ENCODE measurements at regions not wholly inside any gene's neighbourhood (a gene's known extent, or its start where the extent isn't known, plus 50 kb on each side); places are given as distances from the start of the nearest gene placed in this dataset.

DNA sequence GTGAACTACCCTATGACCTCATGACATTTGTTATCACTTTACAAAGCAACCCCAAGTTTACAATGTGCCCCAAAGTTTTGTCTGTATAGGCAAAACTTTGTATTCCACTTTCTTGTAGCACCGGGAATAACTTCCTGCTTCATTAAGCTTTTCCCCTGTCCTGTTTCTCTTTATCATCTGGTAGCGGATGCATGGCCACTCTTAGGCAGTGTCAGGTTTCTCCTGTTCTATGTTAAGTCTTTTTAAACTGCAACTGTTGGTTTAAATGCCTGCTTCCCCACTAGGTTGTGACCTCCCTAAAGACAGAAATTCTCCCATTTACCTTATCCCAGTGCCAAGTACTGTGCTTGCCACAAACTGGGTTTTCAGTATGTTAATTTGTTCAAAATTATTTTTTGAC lies 433.6 kb upstream of the DPH6 start:
- ATAC-seq (no peak), FAIRE-seq (no peak), DNase-seq (ENCODE audit: low read depth in 1 of 2, low spot score in 1 of 2) (no peak)
- POLR2A ChIA-PET, result no interaction called here
- no peak overlapping the region for H3K27ac ChIP-seq
- H3K4me3 ChIP-seq, result no peak overlapping the region
- 0 out of 3 replicates have a peak, but pooled peaks cover 4% of the 10 kb centered on the region for H3K4me1 ChIP-seq
- CTCF ChIA-PET, result interaction anchor here (1.0 kb wide), 1 partner anchor 228 kb away, joined by 3 read pairs; no protein-coding TSS in a partner anchor
- no peaks in the 10 kb centered on the region for H3K9me3 ChIP-seq
- no peak overlapping the region for H3K4me2 ChIP-seq
- no peak for TF ChIP-seq TFCP2L1 (CRISPR knock-in tag; IDR thresholded peaks at IDR 0.05)
- no peak for TF ChIP-seq RNF2 (IDR thresholded peaks at IDR 0.05; ENCODE audit: borderline replicate concordance, low read depth)
- TF ChIP-seq, protein P1, sequence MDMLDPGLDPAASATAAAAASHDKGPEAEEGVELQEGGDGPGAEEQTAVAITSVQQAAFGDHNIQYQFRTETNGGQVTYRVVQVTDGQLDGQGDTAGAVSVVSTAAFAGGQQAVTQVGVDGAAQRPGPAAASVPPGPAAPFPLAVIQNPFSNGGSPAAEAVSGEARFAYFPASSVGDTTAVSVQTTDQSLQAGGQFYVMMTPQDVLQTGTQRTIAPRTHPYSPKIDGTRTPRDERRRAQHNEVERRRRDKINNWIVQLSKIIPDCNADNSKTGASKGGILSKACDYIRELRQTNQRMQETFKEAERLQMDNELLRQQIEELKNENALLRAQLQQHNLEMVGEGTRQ (IDR thresholded peaks at IDR 0.05), result no peak
- no peak for TF ChIP-seq MYC (IDR thresholded peaks at IDR 0.05; ENCODE audit: borderline replicate concordance, low read length)
- no peak for TF ChIP-seq EHMT2 (IDR thresholded peaks at IDR 0.05; ENCODE audit: low read depth)
- no peak for TF ChIP-seq MAFK (IDR thresholded peaks at IDR 0.05; ENCODE audit: partially characterized antibody)
- no peak for TF ChIP-seq MAZ (IDR thresholded peaks at IDR 0.05; ENCODE audit: borderline replicate concordance, low read depth, low read length)
- no peak for TF ChIP-seq NPAS2 (CRISPR knock-in tag; IDR thresholded peaks at IDR 0.05; ENCODE audit: borderline replicate concordance)
- no peak for TF ChIP-seq CBX8 (IDR thresholded peaks at IDR 0.05)
- TF ChIP-seq ZSCAN20 (CRISPR knock-in tag; IDR thresholded peaks at IDR 0.05), result no peak
- 76% methylated on average over 2 of the region's 2 CpGs for WGBS (ENCODE audit: missing lambda C conversion rate)

DNA sequence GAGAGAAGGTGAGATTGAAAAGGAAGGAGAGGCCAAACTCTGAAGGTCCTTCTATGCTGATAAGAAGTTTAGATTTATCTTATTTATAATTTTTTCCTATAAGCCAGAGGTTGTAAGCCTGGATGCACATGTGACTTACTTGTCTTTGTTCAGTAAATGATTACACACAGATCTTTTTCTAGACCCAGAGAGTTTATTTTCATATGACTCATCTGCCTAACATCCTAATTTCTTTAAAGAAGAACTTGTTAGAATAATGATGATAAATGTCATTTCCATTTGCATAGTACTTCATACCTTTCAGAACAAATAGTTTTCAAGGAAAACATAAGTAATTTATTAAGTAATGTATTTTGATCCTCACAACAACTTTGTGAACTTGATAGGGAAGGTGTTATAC lies 434.8 kb upstream of the DPH6 start:
- no peaks in the 10 kb centered on the region for H3K9me3 ChIP-seq
- no peak for ATAC-seq
- no peak for TF ChIP-seq MAFK (IDR thresholded peaks at IDR 0.05; ENCODE audit: partially characterized antibody)
- no peak overlapping the region for H3K27ac ChIP-seq
- ChIA-PET CTCF (no interaction called here), POLR2A (no interaction called here)
- no peak overlapping the region for H3K4me2 ChIP-seq
- DNase-seq (ENCODE audit: low read depth in 1 of 2, low spot score in 1 of 2), result peak in 1 of 2 experiments; percentile 0
- no peak for FAIRE-seq
- H3K4me3 ChIP-seq, result no peak overlapping the region
- 0 out of 3 replicates have a peak, but pooled peaks cover 4% of the 10 kb centered on the region for H3K4me1 ChIP-seq

DNA sequence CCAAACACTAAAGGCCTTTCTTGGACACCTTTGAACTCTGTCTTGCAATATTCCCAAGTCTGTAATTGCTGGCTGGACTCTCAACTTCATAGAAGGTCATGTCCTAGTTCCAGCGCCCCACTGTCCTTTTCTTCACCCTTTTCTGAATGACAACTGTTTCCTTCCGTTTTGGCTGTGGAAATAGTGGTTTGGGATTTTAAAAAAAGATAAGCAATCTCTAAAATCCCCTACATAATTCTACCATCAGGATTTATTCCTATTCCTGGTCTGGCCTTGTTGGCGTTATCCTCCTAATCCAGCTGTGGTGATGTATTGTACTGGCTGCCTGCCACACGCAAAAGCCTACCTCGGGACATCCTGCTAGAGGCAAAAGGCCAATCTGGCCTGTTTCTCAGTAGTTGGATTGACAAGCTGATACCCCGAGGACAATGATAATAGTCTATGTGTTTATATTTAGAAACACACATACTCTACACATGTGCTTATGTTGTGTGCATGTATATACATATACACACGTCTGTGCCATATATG lies 440.3 kb upstream of the DPH6 start:
- no peaks in the 10 kb centered on the region for H3K4me1 ChIP-seq
- FAIRE-seq (no peak), DNase-seq (ENCODE audit: low read depth in 1 of 2, low spot score in 1 of 2) (no peak), ATAC-seq (no peak)
- CTCF ChIA-PET, result interaction anchor here (0.8 kb wide), 1 partner anchor 379 kb away, joined by 3 read pairs; no protein-coding TSS in a partner anchor
- TF ChIP-seq, protein P1 (IDR thresholded peaks at IDR 0.05), result no peak
- H3K27ac ChIP-seq, result no peak overlapping the region
- no peak overlapping the region for H3K4me3 ChIP-seq
- H3K9me3 ChIP-seq, result no peaks in the 10 kb centered on the region
- 86% methylated on average over 7 of the region's 7 CpGs for WGBS (ENCODE audit: missing lambda C conversion rate)
- no peak overlapping the region for H3K4me2 ChIP-seq
- POLR2A ChIA-PET, result no interaction called here

DNA sequence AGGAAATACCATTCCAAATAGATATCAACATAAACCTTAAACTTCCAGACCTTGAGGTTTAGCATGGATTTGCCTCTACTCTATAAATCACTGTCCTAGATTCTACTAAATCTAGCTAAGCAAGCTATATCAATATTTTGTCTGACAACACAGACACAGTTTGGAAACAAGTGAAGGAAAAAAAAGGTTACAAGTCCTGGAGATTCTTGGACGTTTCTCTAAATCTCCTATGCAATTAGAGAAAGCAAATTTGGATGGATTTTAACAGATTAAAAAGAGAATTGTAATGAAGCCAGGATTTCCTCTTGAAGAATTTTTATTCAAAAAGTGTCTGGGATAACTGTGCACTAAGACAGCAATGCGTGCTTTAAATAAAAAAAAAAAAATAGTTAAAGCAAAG lies 441.1 kb upstream of the DPH6 start:
- DNase-seq (ENCODE audit: low read depth in 1 of 2, low spot score in 1 of 2), result no peak
- ChIA-PET CTCF (no interaction called here), POLR2A (no interaction called here)
- TF ChIP-seq, protein P2, sequence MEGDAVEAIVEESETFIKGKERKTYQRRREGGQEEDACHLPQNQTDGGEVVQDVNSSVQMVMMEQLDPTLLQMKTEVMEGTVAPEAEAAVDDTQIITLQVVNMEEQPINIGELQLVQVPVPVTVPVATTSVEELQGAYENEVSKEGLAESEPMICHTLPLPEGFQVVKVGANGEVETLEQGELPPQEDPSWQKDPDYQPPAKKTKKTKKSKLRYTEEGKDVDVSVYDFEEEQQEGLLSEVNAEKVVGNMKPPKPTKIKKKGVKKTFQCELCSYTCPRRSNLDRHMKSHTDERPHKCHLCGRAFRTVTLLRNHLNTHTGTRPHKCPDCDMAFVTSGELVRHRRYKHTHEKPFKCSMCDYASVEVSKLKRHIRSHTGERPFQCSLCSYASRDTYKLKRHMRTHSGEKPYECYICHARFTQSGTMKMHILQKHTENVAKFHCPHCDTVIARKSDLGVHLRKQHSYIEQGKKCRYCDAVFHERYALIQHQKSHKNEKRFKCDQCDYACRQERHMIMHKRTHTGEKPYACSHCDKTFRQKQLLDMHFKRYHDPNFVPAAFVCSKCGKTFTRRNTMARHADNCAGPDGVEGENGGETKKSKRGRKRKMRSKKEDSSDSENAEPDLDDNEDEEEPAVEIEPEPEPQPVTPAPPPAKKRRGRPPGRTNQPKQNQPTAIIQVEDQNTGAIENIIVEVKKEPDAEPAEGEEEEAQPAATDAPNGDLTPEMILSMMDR (IDR thresholded peaks at IDR 0.05), result no peak
- TF ChIP-seq RARB (CRISPR knock-in tag; IDR thresholded peaks at IDR 0.05) (no peak), FOXS1 (CRISPR knock-in tag; IDR thresholded peaks at IDR 0.05) (no peak), FOSB (CRISPR knock-in tag; IDR thresholded peaks at IDR 0.05) (no peak), BHLHE40 (IDR thresholded peaks at IDR 0.05; ENCODE audit: low read depth, low read length) (no peak), ZFP36 (IDR thresholded peaks at IDR 0.05; ENCODE audit: borderline replicate concordance, partially characterized antibody) (no peak), MAZ (IDR thresholded peaks at IDR 0.05; ENCODE audit: borderline replicate concordance, low read depth, low read length) (no peak), FOSL2 (IDR thresholded peaks at IDR 0.05) (no peak), FOSL2 (CRISPR knock-in tag; IDR thresholded peaks at IDR 0.05) (no peak), HDAC2 (IDR thresholded peaks at IDR 0.05) (no peak), MAFK (IDR thresholded peaks at IDR 0.05; ENCODE audit: partially characterized antibody) (no peak), EP300 (IDR thresholded peaks at IDR 0.05) (no peak)
- no peak overlapping the region for H3K4me2 ChIP-seq
- no peak overlapping the region for H3K27ac ChIP-seq
- WGBS (ENCODE audit: missing lambda C conversion rate), result 52% methylated on average over 2 of the region's 2 CpGs
- no peaks in the 10 kb centered on the region for H3K4me1 ChIP-seq
- H3K9me3 ChIP-seq, result no peaks in the 10 kb centered on the region
- no peak overlapping the region for H3K4me3 ChIP-seq
- no peak for ATAC-seq
- FAIRE-seq, result no peak
